A549 (cell line): ENCODE measurements at regions not wholly inside any gene's neighbourhood (a gene's known extent, or its start where the extent isn't known, plus 50 kb on each side); places are given as distances from the start of the nearest gene placed in this dataset.

Experiments used
- BHLHE40 ChIP-seq: IDR thresholded peaks from 2 replicates; pipeline ENCODE4 v1.6.1; 2012; ENCODE audit warnings: low read depth, low read length, inconsistent platforms
- CTCF ChIP-seq: fragments of >200 bp; sonication (Bioruptor Twin); formaldehyde crosslinking; IDR thresholded peaks from 3 replicates; pipeline ENCODE4 v1.5.1; 2016

DNA sequence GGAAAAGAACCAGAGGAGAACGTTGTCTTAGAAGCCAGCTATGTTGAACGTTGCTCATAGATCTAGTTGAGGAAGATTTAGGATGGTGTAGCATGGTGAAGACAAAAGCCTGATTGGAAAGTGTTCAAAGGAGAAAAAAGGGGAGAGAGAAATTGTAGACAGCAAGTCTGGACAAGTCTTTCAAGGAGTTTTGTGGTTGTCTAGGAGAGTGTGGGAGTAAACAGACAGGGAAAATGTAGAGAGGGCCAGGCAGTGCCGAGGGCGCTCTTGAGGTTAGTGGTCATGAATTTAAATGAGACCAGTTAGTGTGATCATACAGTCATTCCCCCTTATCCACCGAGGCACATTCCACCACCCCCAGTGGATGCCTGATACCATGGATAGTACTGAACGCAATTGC is 167.5 kb upstream of the IL12A start:
- TF ChIP-seq CTCF, result no peak
- TF ChIP-seq BHLHE40, result no peak
